H9 (cell line): ENCODE measurements at regions not wholly inside any gene's neighbourhood (a gene's known extent, or its start where the extent isn't known, plus 50 kb on each side); places are given as distances from the start of the nearest gene placed in this dataset.
"Not testable (repeated sequence)": the region's sequence is repeated elsewhere in the genome, so short reads cannot be mapped to it uniquely, and the experiment has no call there.

ENCODE experiments used
- DNase-seq: peaks from one replicate; pipeline ENCODE4 v3.0.0-alpha.2; 2017
- H2AFZ ChIP-seq: one replicate; pipeline ENCODE4 v1.6.1; 2013; ENCODE audit warnings: mild to moderate bottlenecking, low read length, control low read depth, moderate library complexity
- H2AK5ac ChIP-seq: 2 replicates; pipeline ENCODE4 v1.6.1; 2013; ENCODE audit warnings: low read length, control low read depth, mixed read lengths; ENCODE audit not compliant: insufficient read length
- H2BK120ac ChIP-seq: one replicate; pipeline ENCODE4 v1.6.1; 2013; ENCODE audit warnings: low read depth, mild to moderate bottlenecking, low read length, control low read depth, inconsistent platforms; ENCODE audit not compliant: poor library complexity, severe bottlenecking
- H2BK12ac ChIP-seq: 2 replicates; pipeline ENCODE4 v1.6.1; 2013; ENCODE audit warnings: low read length, control low read depth, mixed read lengths, low read depth; ENCODE audit not compliant: insufficient read length
- H2BK15ac ChIP-seq: 2 replicates; pipeline ENCODE4 v1.6.1; 2013; ENCODE audit warnings: low read depth, low read length, control low read depth
- H2BK20ac ChIP-seq: one replicate; pipeline ENCODE4 v1.6.1; 2013; ENCODE audit warnings: low read depth, mild to moderate bottlenecking, low read length, control low read depth, inconsistent platforms; ENCODE audit not compliant: poor library complexity, severe bottlenecking
- H2BK5ac ChIP-seq: 2 replicates; pipeline ENCODE4 v1.6.1; 2013; ENCODE audit warnings: low read length, control low read depth, mixed read lengths; ENCODE audit not compliant: insufficient read length
- H3K14ac ChIP-seq: 2 replicates; pipeline ENCODE4 v1.6.1; 2013; ENCODE audit warnings: low read length, control low read depth; ENCODE audit not compliant: insufficient read depth
- H3K18ac ChIP-seq: 2 replicates; pipeline ENCODE4 v1.6.1; 2013; ENCODE audit warnings: low read depth, mild to moderate bottlenecking, mixed read lengths, low read length, control low read depth; ENCODE audit not compliant: insufficient read length
- H3K23ac ChIP-seq: 2 replicates; pipeline ENCODE4 v1.6.1; 2013; ENCODE audit warnings: low read length, control low read depth, mixed read lengths, low read depth; ENCODE audit not compliant: insufficient read length
- H3K23me2 ChIP-seq: 2 replicates; pipeline ENCODE4 v1.6.1; 2013; ENCODE audit warnings: low read depth, mild to moderate bottlenecking, mixed read lengths, low read length, control low read depth; ENCODE audit not compliant: insufficient read length, poor library complexity, severe bottlenecking
- H3K27ac ChIP-seq: 2 replicates; pipeline ENCODE4 v1.5.1; 2013; ENCODE audit warnings: low read length, control low read depth, mixed read lengths, low read depth; ENCODE audit not compliant: insufficient read length
- H3K27me3 ChIP-seq: 2 replicates; pipeline ENCODE4 v1.6.1; 2013; ENCODE audit warnings: low read length, control low read depth, inconsistent platforms; ENCODE audit not compliant: insufficient read depth
- H3K4ac ChIP-seq: 2 replicates; pipeline ENCODE4 v1.6.1; 2013; ENCODE audit warnings: low read depth, mild to moderate bottlenecking, control low read depth, inconsistent platforms, low read length, moderate library complexity
- H3K4me1 ChIP-seq: 2 replicates; pipeline ENCODE4 v1.6.1; 2013; ENCODE audit warnings: low read length, control low read depth, inconsistent platforms; ENCODE audit not compliant: insufficient read depth
- H3K4me2 ChIP-seq: 2 replicates; pipeline ENCODE4 v1.6.1; 2013; ENCODE audit warnings: low read length, control low read depth, mixed read lengths; ENCODE audit not compliant: insufficient read length, insufficient read depth
- H3K56ac ChIP-seq: 2 replicates; pipeline ENCODE4 v1.6.1; 2013; ENCODE audit warnings: low read depth, mild to moderate bottlenecking, mixed read lengths, low read length, control low read depth; ENCODE audit not compliant: insufficient read length
- H3K79me1 ChIP-seq: 2 replicates; pipeline ENCODE4 v1.6.1; 2013; ENCODE audit warnings: low read depth, mild to moderate bottlenecking, moderate library complexity, low read length, control low read depth, inconsistent platforms; ENCODE audit not compliant: insufficient read depth, poor library complexity, severe bottlenecking
- H3K79me2 ChIP-seq: 2 replicates; pipeline ENCODE4 v1.6.1; 2013; ENCODE audit warnings: low read length, control low read depth, inconsistent platforms; ENCODE audit not compliant: insufficient read depth
- H3K9ac ChIP-seq: 2 replicates; pipeline ENCODE4 v1.6.1; 2013; ENCODE audit warnings: low read length, control low read depth, mixed read lengths; ENCODE audit not compliant: insufficient read length; ENCODE audit errors: extremely low read depth
- H3K9me3 ChIP-seq: one replicate; pipeline ENCODE4 v1.6.1; 2013; ENCODE audit warnings: low read depth, low read length, inconsistent platforms; ENCODE audit not compliant: control insufficient read depth
- H3T11ph ChIP-seq: one replicate; pipeline ENCODE4 v1.6.1; 2013; ENCODE audit warnings: mild to moderate bottlenecking, low read length, control low read depth, inconsistent platforms
- H4K20me1 ChIP-seq: one replicate; pipeline ENCODE4 v1.6.1; 2013; ENCODE audit not compliant: control insufficient read depth, insufficient read length, insufficient read depth
- H4K5ac ChIP-seq: 2 replicates; pipeline ENCODE4 v1.6.1; 2013; ENCODE audit warnings: low read depth, mild to moderate bottlenecking, mixed read lengths, low read length, control low read depth; ENCODE audit not compliant: insufficient read length
- H4K8ac ChIP-seq: replicated peaks from 2 replicates; pipeline ENCODE4 v1.6.1; 2013; ENCODE audit warnings: low read length, control low read depth, mixed read lengths, low read depth; ENCODE audit not compliant: insufficient read length
- H4K91ac ChIP-seq: 2 replicates; pipeline ENCODE4 v1.6.1; 2013; ENCODE audit warnings: low read depth, mild to moderate bottlenecking, moderate library complexity, mixed read lengths, low read length, control low read depth; ENCODE audit not compliant: insufficient read length
- H3K27ac Mint-ChIP-seq, 3 experiments: 2 replicates in 2 of 3; 3 replicates in 1 of 3; pipeline ENCODE4 v1.8.0; 2020 to 2021; ENCODE audit warnings: mixed read lengths in 3 of 3, mild to moderate bottlenecking in 1 of 3, moderate library complexity in 1 of 3
- H3K27me3 Mint-ChIP-seq: 2 replicates; pipeline ENCODE4 v1.8.0; 2021; ENCODE audit warnings: low read depth, mild to moderate bottlenecking, moderate library complexity, mixed read lengths
- H3K36me3 Mint-ChIP-seq, 3 experiments: 2 replicates in 2 of 3; 3 replicates in 1 of 3; pipeline ENCODE4 v1.8.0; 2020 to 2021; ENCODE audit warnings: low read depth in 3 of 3, mixed read lengths in 3 of 3; ENCODE audit not compliant: insufficient read depth in 1 of 3
- H3K4me1 Mint-ChIP-seq, 2 experiments: 2 replicates each; pipeline ENCODE4 v1.8.0; 2020; ENCODE audit warnings: mixed read lengths in 2 of 2
- H3K4me3 Mint-ChIP-seq, 2 experiments: 2 replicates in 1 of 2; 3 replicates in 1 of 2; pipeline ENCODE4 v1.8.0; 2020 to 2021; ENCODE audit warnings: mild to moderate bottlenecking in 2 of 2, mixed read lengths in 2 of 2, moderate library complexity in 1 of 2
- H3K9me3 Mint-ChIP-seq, 2 experiments: 2 replicates in 1 of 2; 3 replicates in 1 of 2; pipeline ENCODE4 v1.8.0; 2020; ENCODE audit warnings: mild to moderate bottlenecking in 2 of 2, mixed read lengths in 2 of 2, moderate library complexity in 1 of 2
- WGBS: extraction: QIAGEN DNeasy Blood & Tissue Kit; methylation state at CpG from one replicate; pipeline ENCODE4 v1.1.7; 2013; ENCODE audit warnings: missing lambda C conversion rate, low lambda C conversion rate, mixed read lengths; ENCODE audit not compliant: insufficient read length; ENCODE audit errors: extremely low coverage; 5-methylcytosine and 5-hydroxymethylcytosine counted together

DNA sequence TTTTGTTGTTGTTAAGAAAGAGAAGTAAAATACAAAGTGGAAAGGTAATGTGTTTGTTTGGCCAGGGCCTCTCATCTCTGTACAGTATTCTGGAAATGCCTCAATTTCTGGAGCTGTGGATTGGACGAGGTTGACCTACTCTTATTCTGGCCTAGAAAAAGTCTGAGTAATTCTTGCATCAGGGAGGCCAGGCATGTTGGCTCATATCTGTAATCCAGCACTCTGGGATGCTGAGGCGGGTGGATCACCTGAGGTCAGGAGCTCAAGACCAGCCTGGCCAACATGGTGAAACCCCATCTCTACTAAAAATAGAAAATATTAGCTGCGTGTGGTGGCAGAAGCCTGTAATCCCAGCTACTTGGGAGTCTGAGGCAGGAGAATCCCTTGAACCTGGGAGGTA is 259.8 kb downstream of the NPIPA7 start:
- not testable (repeated sequence) for H4K20me1 ChIP-seq, H3K79me2 ChIP-seq, H3K9me3 ChIP-seq, H3K27ac ChIP-seq, H2BK20ac ChIP-seq, H3K4me3 Mint-ChIP-seq, H3K56ac ChIP-seq, H2AK5ac ChIP-seq, H3K4ac ChIP-seq, H3K4me1 ChIP-seq, H4K8ac ChIP-seq, H3K27me3 ChIP-seq, DNase-seq, H3K36me3 Mint-ChIP-seq, H3K9me3 Mint-ChIP-seq, H3K27ac Mint-ChIP-seq, H3K27me3 Mint-ChIP-seq, H2AFZ ChIP-seq, H3K18ac ChIP-seq, H3T11ph ChIP-seq, H2BK15ac ChIP-seq, H3K79me1 ChIP-seq, H3K23ac ChIP-seq, H2BK12ac ChIP-seq, H4K5ac ChIP-seq, H3K23me2 ChIP-seq, H3K4me2 ChIP-seq, H2BK5ac ChIP-seq, H2BK120ac ChIP-seq, H3K9ac ChIP-seq, H4K91ac ChIP-seq, H3K14ac ChIP-seq, H3K4me1 Mint-ChIP-seq
- WGBS = no CpG with 5 or more reads among the region's 3 CpGs

- not testable (repeated sequence) for H3K27me3 ChIP-seq, H3K23ac ChIP-seq, H2BK5ac ChIP-seq, H3K56ac ChIP-seq, H4K91ac ChIP-seq, H2BK15ac ChIP-seq, DNase-seq, H3K4ac ChIP-seq, H4K8ac ChIP-seq, H3K27ac Mint-ChIP-seq, H4K5ac ChIP-seq, H2AFZ ChIP-seq, H3K4me1 ChIP-seq, H3T11ph ChIP-seq, H3K9me3 Mint-ChIP-seq, H2AK5ac ChIP-seq, H3K23me2 ChIP-seq, H3K27ac ChIP-seq, H2BK20ac ChIP-seq, H3K14ac ChIP-seq, H2BK12ac ChIP-seq, H3K9me3 ChIP-seq, H3K4me2 ChIP-seq, H2BK120ac ChIP-seq, H4K20me1 ChIP-seq, H3K36me3 Mint-ChIP-seq, H3K4me3 Mint-ChIP-seq, H3K18ac ChIP-seq, H3K79me1 ChIP-seq, H3K9ac ChIP-seq, H3K4me1 Mint-ChIP-seq, H3K79me2 ChIP-seq
- peaks cover 11% of the 10 kb centered on the region for H3K27me3 Mint-ChIP-seq
- no CpG with 5 or more reads among the region's 1 CpG for WGBS
Measured at GRCh38 chr16:16643828-16644227, 264.9 kb downstream of the NPIPA7 start.
